ENCODE measurements at regions not wholly inside any gene's neighbourhood (a gene's known extent, or its start where the extent isn't known, plus 50 kb on each side); places are given as distances from the start of the nearest gene placed in this dataset.

DNA sequence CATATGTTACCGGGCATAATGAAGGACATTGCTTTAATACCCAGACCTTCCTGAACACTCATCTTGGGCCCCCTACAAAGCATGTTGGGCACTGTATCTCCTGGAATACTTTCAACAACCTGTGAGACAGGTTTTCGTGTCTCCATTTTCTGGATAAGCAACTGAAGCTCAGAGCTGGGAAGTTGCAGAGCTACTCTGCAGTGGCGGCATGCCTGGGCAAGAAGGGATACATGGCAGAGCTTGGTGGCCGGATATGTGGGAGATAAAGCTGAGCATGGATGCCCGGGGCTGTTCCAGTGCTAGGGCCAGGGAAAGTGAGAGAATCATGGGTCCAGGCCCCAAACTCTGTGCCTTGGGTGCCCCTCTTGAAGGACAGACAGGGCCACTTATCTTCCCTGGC, 71.6 kb upstream of the KCND3 start:
- TF ChIP-seq, protein P1, sequence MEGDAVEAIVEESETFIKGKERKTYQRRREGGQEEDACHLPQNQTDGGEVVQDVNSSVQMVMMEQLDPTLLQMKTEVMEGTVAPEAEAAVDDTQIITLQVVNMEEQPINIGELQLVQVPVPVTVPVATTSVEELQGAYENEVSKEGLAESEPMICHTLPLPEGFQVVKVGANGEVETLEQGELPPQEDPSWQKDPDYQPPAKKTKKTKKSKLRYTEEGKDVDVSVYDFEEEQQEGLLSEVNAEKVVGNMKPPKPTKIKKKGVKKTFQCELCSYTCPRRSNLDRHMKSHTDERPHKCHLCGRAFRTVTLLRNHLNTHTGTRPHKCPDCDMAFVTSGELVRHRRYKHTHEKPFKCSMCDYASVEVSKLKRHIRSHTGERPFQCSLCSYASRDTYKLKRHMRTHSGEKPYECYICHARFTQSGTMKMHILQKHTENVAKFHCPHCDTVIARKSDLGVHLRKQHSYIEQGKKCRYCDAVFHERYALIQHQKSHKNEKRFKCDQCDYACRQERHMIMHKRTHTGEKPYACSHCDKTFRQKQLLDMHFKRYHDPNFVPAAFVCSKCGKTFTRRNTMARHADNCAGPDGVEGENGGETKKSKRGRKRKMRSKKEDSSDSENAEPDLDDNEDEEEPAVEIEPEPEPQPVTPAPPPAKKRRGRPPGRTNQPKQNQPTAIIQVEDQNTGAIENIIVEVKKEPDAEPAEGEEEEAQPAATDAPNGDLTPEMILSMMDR (IDR thresholded peaks at IDR 0.05; ENCODE audit: low read depth, low read length), result no peak
- TF ChIP-seq POLR2A (IDR thresholded peaks at IDR 0.05; ENCODE audit: extremely low read depth, insufficient read length) (no peak), MAX (IDR thresholded peaks at IDR 0.05; ENCODE audit: low read depth, low read length) (no peak), MYC (IDR thresholded peaks at IDR 0.05; ENCODE audit: low read depth, low read length) (no peak)
